NCI-H748 treated with DMSO at 0.1 percent for 48 hours (cell line): ENCODE measurements at regions not wholly inside any gene's neighbourhood (a gene's known extent, or its start where the extent isn't known, plus 50 kb on each side); places are given as distances from the start of the nearest gene placed in this dataset.

Experiments
- DNase-seq: peaks from one replicate; lab custom pipeline; 2025; lab: John Stamatoyannopoulos, UW

DNA sequence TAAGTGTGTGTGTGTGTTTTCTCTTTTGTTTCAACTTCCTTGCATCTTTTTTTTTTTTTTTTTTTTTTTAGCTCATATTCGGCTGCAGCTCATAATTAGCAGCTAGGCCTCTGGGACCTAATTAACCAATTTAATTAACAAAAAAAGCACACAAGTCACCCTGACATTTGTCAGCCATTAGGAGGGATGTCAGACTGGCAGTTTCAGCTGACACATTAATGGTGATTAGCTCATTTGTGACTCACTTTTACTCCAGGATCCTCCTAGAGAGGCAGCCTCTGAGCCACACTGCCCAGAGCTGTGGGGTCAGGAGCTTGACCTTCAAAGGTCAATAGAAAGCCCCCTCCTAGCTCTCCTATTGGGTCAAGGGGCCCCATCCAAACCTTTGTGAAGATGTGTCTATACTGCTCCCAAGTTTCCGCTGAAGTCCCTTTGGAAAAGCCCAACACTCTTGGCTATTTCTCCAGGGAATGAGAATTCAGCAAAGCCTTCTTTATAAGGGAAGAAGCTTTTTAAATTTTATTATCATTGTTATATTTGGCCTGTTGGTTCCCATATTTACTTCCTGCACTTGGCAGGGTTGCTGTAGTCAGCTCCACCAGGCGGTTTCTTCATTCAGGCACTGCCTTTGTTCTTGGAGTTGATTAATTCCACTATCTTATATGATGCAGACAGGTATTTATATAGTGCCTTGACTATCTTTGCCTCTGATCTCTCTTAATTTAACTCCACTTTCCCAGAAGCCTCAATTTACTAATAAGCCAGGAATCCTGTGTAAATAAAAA, 109.5 kb upstream of the HABP2 start:
- DNase-seq, result no peak

DNA sequence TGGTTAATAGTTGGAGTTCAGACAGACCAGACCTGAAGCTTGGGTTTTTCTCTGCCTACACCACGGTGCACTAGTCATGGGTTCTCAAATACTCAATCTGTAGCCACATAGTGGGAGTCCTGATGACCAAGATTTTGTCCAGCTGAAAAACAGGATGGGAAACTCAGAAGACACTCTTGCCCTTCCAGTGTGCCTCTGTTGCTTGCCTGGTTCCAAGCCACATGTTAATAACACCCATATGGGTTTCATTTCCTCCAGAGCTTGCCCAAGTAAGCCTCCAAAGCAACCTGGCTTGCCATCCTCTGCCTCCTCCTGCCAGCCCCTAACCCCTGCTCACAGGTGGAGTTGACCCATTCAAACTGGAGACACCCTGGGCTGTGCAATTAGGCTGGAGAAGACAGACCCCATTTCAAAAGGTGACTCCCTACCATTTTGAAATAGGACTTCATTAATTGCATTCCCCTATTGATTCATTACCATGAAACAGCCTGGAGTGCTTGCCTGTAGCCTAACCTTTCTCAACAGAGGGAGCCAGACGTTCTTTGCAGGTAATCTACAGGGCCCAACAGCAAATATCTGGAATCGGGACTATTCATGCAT, 108.0 kb upstream of the HABP2 start:
- no peak for DNase-seq

- no peak for DNase-seq
These were observed 107.1 kb upstream of the HABP2 start for GRCh38 chr10:113445736-113446135.

DNA sequence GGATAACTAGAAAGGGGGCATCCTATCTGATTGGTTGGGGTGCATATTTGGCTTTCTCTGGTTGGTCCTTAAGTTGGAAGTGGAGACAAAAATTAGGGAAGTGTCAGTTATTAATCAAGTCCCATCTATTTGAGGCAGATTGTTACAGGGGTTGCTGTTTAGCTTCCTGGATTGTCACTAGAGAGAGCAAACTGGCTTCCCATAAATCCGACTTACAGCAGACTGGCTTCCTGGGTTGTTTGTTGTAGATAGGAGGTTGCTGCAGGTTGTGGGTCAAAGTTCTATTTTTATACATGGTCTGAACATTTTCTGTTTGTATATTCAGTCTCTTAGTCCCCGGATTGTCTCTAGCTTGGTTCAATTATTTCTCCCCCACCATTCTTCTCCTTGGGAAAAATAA, 106.1 kb upstream of the HABP2 start:
- no peak for DNase-seq

- no peak for DNase-seq
These were observed 105.6 kb upstream of the HABP2 start for GRCh38 chr10:113447278-113447677.

DNA sequence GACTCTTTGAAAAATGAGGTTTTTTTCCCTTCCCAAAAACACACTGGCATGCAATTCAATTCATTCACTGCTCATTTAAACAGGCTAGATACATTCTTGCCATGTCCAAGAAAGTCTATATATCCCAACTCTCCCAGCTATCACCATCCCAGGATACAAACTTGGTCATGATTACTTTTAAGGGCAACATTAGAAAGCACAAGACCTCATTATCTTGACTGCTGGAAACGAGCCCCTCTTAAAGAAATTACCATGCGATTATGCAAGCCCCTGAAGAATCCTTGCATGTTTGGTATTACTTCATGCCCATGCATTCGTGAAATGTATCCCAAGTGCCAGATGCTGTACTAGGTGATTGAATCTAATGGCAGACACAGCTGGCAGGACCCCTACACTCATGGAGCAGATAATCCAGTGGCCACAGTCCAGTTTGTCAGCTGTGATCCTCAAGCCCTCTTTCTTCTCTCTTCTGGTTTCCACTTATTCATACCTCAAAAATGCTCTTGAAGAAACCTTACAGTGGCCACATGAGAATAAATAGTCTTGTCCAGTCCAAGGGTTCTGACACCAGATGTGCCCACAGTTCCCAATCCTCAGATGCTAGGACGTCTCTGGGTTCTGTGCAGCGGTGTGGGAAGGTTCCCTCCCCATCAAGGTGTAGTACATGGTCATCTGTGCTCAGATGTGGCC, 103.7 kb upstream of the HABP2 start:
- no peak for DNase-seq

DNA sequence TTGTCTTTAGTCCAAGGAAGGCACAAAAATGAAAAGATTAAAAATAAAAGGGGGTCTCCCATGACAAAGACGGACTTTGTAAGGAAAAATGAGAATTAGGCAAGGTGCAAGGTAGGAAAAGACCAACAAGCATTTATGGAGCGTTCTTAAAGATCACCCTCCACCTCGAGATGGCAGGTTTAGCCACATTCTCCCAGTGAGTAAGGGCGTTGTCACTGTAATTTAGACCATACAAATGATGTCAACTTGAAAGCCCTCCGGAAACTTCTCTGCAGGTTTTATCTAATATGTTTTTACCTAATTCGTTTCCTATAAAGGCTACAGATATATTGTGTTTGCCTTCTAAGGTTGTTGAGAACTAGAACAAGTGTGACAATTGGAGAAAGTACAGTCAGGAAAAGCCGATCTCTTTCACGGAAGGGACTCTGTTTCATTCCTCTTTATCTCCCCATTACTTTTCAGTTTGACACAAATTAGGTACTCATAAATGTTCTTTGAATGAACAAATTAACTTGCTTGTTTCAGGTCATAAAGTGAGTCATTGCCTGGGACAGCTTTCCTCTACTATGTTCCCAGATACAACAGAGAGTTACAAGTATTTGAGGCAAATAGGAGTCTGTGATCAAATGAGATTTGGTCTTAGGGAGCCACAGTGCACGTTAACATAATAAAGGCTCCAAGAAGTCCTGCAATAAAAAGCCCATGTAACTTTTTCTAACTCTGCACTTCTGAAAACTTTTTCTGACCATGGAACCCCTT, 102.6 kb upstream of the HABP2 start:
- no peak for DNase-seq

- DNase-seq, result no peak
These were observed 101.9 kb upstream of the HABP2 start for GRCh38 chr10:113450906-113451305.

DNA sequence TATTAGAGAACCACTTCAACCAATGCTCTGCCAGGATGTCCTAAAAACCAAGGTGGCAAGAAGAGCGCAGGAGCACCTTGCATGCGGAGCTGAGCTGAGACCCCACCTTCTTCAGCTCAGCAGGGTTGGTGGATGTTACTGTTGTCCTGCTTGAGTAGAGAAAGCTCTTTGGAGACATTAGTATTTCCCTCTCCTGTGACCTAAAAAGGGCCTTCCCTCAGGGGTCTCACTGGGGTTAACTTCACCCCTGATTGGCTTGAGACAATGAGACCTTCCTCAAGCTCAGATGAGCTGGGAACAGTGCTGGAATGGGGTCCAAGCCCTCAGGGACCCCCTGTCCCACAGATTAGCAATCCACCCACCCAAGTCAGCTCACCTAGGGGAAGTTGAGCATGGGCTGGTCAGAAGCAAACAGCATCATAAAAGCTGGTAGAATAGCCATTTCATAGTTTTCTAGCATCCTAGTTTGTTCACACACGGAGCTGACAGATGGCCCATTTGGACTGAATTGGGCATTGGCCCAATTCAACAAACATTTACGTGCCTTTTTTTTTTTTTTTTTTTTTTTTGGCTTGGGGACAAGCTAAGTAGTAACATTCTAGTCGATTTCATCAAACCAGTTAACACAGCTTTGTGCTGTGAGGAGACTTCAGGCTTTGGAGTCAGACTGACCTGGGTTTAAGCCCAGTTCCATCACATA, 100.6 kb upstream of the HABP2 start:
- DNase-seq, result no peak

- DNase-seq, result no peak
These were observed 99.5 kb upstream of the HABP2 start for GRCh38 chr10:113453351-113453750.

- DNase-seq, result no peak
These were observed 98.4 kb upstream of the HABP2 start for GRCh38 chr10:113454341-113455061.

DNA sequence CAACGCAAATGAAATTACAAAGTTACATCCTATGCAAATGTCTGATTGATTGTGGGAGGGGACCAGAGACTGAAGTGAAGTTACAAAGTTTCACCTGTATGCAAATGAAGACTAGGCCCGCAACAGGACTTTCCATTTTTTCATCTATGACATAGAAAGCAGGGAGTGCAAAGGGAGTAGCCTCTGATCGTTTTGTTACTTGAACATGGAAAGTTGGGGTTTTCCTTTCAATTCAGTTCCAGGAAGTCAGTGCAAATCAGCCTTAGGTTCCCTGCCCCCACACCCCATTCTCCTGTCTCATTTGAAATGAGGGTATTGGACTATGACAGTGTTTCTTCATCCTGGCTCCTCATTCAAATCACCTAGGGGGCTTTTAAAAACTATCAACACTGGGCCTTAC, 96.9 kb upstream of the HABP2 start:
- no peak for DNase-seq

DNA sequence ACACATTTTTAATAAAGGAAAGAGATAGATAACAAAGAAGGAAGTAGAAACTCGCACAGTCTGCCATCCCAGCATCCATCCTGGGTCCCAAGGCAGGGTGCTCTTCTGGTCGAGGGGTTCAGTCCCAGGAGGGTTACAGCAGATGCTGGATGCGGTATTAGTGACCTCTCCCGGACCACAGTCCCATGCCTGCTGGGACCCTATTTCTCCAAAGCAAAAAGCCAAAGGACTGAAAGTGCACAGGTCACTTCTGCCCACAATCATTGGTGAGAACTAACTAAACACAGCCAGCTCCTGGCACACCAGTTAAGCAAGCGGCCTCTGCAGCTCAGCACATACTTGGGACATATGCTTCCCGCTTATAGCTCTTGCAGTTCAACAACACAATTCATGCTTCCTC, 96.1 kb upstream of the HABP2 start:
- no peak for DNase-seq

DNA sequence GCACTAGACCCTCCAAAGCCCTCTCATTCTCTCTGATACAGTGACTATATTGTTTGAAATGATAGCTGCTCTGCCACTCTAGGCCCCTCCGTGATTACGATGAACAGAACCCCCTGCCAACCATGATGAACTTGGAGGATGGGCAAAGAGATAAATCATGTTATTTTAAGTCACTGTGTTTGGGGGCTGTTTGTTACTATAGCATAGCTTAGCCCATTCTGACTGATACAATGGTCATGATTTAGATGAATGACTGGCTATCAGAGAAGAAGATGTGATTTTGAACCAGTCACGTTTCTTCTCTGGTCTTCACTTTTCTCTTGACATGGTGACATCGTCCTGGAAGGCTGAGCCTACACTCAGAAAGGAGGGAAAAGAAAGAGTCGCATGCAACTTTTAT, 95.4 kb upstream of the HABP2 start:
- no peak for DNase-seq

DNA sequence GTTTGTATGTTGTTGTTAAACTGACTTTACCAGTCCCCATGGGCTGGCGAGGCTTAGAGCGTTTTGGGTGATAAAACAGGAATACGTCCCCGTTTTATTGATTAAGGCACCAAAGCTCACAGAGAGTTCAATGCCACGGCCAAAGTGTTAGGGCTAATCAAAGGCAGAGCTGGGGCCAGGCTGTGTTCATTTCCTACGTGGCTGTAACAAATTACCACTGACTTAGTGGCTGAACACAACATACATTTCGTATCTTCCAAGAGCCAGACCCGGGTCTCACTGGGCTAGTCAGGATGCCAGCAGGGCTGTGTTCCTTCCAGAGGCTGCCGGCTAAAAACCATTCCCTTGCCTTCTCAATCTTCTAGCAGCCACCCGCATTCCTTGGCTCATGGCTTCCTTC, 94.4 kb upstream of the HABP2 start:
- no peak for DNase-seq

GRCh38 chr10:113458944-113459343, 93.9 kb upstream of the HABP2 start:
- DNase-seq, result no peak

GRCh38 chr10:113459626-113460280, 93.1 kb upstream of the HABP2 start:
- DNase-seq, result peak; percentile 2

DNA sequence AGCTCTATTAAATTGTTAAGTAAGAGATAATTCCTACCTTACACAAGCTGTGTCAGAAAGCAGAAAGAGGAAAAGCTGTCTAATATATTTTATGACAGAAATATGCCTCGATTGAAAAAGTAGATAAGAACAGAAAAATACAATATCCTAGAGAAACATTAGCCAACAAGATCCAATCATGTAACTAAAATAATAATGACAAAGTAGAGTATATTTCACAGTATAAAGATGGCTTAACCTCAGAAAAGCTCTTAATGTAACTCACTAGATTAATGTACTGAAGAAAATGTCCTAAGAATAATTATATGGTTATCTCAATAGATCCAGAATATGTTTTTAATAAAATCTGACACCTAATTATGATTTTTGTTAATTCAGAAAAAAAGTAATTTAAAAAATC, 89.8 kb upstream of the HABP2 start:
- DNase-seq, result no peak

GRCh38 chr10:113463777-113464176, 89.1 kb upstream of the HABP2 start:
- no peak for DNase-seq

GRCh38 chr10:113469796-113470195, 83.1 kb upstream of the HABP2 start:
- no peak for DNase-seq
